ENCODE measurements at regions not wholly inside any gene's neighbourhood (a gene's known extent, or its start where the extent isn't known, plus 50 kb on each side); places are given as distances from the start of the nearest gene placed in this dataset.
"Not testable (repeated sequence)": the region's sequence is repeated elsewhere in the genome, so short reads cannot be mapped to it uniquely, and the experiment has no call there.

- DNase-seq, result no peak
Observed at GRCh38 chr1:80217377-80217986, 1211.0 kb upstream of the ADGRL4 start.

- no peak for DNase-seq
Observed at GRCh38 chr1:80214888-80215540, 1208.5 kb upstream of the ADGRL4 start.

- DNase-seq, result no peak
Observed at GRCh38 chr1:80212948-80213347, 1206.4 kb upstream of the ADGRL4 start.

DNA sequence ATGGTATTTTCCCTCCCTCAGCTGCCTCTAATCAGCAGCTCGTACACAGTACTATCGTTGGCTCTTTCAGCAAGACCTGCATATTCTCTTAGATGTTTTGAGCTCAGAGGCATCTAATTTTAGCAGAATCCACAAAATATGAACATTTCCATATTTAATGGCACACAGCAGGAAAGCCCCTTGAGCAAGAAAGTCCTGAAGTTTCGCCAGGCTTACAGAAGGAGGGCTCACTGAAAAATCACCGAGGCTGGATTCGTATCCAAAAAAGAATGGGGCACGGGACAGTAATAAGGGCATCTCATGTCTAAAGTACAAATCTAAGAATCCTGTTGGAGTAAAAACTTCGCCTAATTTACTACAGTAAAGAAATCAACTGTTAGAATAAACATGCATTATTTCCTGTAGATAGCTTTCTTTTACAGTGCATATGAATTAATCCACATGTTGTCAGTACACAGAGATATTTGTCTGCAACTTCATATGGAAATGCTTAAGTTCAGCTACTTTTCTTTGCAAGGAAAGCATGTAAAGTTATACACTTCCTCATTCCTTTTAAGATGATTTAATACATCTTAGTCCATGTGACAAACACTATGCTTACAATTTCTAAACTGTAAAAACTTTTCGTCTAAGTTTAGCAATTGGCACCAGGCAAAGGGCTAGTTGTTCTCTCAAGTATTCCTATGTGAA, 1205.3 kb upstream of the ADGRL4 start:
- no peak for DNase-seq

DNA sequence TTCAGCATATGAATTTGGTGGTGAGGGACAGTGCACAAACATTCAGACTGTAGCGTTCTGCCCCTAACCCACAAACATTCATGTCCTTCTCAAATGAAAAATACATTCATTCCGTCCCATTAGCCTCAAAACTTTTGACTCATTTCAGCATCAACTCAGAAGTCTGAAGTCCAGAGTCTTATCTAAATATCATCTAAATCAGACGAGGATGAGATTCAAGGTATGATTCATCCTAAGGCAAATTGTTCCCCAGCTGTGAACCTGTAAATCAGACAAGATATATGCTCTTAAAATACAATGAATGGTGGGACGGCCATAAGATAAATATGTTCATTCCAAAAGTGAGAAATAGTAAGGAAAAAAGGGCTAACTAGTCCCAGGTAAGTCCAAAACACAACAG, 1195.6 kb upstream of the ADGRL4 start:
- no peak for DNase-seq

GRCh38 chr1:80194221-80194620, 1187.7 kb upstream of the ADGRL4 start:
- DNase-seq, result no peak

GRCh38 chr1:80181418-80181817, 1174.9 kb upstream of the ADGRL4 start:
- no peak for DNase-seq

DNA sequence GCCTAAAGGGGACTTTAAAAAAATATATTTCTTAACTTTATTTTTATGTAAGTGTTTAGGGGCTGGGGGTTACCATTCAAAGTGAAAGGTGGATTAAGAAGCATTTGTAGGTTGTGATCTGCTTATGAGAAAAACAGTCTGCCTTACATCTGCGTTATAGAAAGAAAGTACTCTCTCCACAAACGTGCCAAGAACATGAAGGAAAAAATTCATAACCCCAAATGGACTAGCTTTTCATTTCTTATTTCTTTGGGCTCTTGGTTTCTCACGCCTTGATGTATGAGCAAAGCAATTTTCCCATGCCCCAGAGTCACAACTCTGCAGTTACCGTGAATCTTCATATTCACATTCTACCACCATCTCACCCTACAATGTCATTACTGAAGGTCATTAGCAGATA, 1165.1 kb upstream of the ADGRL4 start:
- DNase-seq, result no peak

DNA sequence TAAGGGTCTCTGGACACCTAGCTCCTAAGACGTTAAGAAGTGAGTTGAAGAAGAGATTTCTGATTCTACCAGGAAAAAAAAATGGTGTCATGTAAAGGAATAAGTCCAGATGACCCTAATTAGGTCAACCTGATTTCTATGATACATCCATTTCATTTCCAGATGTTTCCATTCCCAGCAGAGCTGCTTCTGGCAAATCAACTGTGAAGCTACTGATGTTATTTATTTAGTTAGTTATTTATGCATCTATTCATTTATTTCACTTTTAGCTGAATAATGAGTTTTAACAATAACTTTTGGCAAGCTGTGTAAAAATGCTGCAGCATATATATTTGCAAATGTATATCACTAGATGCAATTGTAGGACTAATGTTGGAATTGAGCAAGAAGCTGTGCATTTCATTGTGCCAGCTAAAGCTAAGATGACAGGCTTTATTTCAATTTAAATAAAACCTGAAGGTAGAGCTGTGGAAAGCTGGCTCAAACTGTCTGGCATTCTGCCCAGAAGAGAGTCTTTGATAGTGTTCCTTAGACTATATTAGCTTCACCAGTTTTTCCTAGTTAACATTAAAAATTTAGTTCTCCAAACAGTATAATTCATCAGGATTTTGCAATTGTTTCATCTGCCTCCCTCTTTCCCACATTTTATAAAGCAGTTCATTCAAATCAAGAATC, 1164.4 kb upstream of the ADGRL4 start:
- DNase-seq, result no peak

GRCh38 chr1:80164150-80164549, 1157.6 kb upstream of the ADGRL4 start:
- no peak for DNase-seq

- no peak for DNase-seq
Observed at GRCh38 chr1:80163686-80164085, 1157.2 kb upstream of the ADGRL4 start.

- DNase-seq, result no peak
Observed at GRCh38 chr1:80158771-80159170, 1152.2 kb upstream of the ADGRL4 start.

DNA sequence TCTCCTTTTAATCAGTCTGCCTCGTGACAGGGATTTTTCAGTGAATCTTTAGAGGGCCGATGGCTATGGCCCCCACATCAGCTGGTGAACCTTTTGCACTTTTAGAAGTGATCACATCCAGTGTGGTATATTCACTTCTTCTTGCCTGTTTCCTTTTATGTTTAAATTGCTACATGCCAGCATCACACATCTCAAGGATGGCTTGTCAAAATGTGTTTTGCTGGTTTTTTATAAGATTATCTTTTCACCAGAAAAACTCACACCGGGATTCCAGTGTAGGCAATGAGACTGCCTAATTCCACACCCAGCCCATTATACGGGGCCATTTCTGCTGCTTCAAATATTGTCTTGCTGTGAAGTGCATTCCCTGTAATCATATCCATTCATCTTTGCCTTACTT, 1151.7 kb upstream of the ADGRL4 start:
- no peak for DNase-seq

GRCh38 chr1:80155371-80155770, 1148.8 kb upstream of the ADGRL4 start:
- DNase-seq, result no peak

GRCh38 chr1:80154176-80154575, 1147.6 kb upstream of the ADGRL4 start:
- no peak for DNase-seq

DNA sequence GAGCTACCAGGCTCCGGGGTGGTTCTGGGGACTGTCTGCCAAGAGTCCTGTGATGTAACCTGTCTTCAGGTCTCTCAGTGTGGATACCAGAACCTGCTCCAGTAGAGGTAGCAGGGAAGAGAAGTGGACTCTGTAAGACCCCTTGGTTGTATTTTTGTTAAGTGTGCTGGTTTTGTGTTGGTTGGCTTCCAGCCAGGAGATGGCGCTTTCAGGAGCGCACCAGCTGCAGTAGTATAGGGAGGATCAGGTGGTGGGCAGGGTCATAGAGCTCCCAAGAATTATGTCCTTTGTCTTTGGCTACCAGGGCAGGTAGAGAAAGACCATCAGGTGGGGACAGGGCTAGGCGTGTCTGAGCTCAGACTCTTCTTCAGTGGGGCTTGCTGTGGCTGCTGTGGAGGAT, 1147.2 kb upstream of the ADGRL4 start:
- DNase-seq, result no peak

DNA sequence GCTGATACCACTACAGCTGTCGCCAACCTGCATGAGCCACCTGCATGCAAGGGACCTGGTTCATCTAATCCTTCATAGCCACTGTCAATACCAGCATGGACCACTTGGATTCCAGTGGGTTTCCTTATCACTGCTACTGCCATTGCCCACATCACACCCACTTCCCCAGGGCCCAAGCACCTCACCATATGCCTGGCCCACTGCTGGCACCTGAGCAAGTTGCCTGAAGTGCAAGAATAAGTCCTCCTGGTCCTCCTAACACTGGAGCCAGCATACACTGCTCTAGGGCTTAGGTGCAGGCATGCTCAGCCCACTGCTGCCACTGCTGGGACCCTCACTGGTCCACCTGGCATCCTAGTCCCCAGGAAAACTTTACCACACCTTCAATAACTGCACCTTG, 1136.8 kb upstream of the ADGRL4 start:
- no peak for DNase-seq

DNA sequence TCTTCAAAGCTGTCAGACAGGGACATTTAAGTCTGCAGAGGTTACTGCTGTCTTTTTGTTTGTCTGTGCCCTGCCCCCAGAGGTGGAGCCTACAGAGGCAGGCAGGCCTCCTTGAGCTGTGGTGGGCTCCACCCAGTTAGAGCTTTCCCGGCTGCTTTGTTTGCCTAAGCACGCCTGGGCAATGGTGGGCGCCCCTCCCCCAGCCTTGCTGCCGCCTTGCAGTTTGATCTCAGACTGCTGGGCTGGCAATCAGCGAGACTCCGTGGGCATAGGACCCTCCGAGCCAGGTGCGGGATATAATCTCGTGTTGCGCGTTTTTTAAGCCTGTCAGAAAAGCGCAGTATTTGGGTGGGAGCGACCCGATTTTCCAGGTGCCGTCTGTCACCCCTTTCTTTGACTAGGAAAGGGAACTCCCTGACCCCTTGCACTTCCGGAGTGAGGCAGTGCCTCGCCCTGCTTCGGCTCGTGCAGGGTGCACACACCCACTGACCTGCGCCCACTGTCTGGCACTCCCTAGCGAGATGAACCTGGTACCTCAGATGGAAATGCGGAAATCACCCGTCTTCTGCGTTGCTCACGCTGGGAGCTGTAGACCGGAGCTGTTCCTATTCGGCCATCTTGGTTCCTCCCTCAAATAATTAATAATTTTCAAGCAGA, 1131.5 kb upstream of the ADGRL4 start:
- DNase-seq, result not testable (repeated sequence)

- no peak for DNase-seq
Observed at GRCh38 chr1:80113168-80114038, 1106.9 kb upstream of the ADGRL4 start.

DNA sequence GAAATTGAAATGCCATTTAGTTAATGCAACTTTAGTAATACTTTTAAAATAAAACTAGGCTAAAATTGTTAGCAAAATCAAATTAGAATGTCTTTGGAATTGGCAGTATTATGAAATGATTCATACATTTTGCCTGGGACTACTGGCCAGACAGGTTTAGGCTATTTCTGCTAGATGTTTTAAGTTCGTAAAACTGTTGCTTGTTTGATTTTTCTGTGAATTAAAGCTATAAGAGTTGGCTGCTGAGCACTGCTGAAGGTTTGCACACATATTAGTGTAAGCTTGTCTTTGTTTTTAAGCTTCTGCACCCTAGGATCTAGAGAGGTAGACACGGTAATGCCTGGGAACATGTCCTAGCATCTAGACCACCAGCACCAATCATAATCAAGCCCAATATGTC, 1094.6 kb upstream of the ADGRL4 start:
- DNase-seq, result no peak

GRCh38 chr1:80099713-80100112, 1093.2 kb upstream of the ADGRL4 start:
- DNase-seq, result no peak

GRCh38 chr1:80085067-80085466, 1078.5 kb upstream of the ADGRL4 start:
- no peak for DNase-seq
